HG03442 (cell line): ENCODE measurements at regions not wholly inside any gene's neighbourhood (a gene's known extent, or its start where the extent isn't known, plus 50 kb on each side); places are given as distances from the start of the nearest gene placed in this dataset.
"Not testable (repeated sequence)": the region's sequence is repeated elsewhere in the genome, so short reads cannot be mapped to it uniquely, and the experiment has no call there.

Source experiments
- ATAC-seq: cut with Tn5 transposase; IDR thresholded peaks from one replicate; pipeline ENCODE4 v1.9.1; 2021; ENCODE audit warnings: mild to moderate bottlenecking, moderate library complexity; ENCODE audit not compliant: unreplicated experiment

GRCh38 chr2:35463805-35464596, 891.6 kb upstream of the CRIM1 start:
- no peak for ATAC-seq

GRCh38 chr2:35462226-35462998, 893.2 kb upstream of the CRIM1 start:
- ATAC-seq, result no peak

- no peak for ATAC-seq
These were observed 894.2 kb upstream of the CRIM1 start for GRCh38 chr2:35461406-35461805.

- ATAC-seq, result no peak
These were observed 900.5 kb upstream of the CRIM1 start for GRCh38 chr2:35454966-35455638.

- no peak for ATAC-seq
These were observed 907.8 kb upstream of the CRIM1 start for GRCh38 chr2:35447821-35448220.

GRCh38 chr2:35447215-35447614, 908.4 kb upstream of the CRIM1 start:
- ATAC-seq, result no peak

- ATAC-seq, result no peak
These were observed 912.5 kb upstream of the CRIM1 start for GRCh38 chr2:35443087-35443486.

GRCh38 chr2:35441575-35441974, 914.0 kb upstream of the CRIM1 start:
- ATAC-seq, result not testable (repeated sequence)

- not testable (repeated sequence) for ATAC-seq
These were observed 915.3 kb upstream of the CRIM1 start for GRCh38 chr2:35440308-35440707.

GRCh38 chr2:35436893-35437292, 918.7 kb upstream of the CRIM1 start:
- not testable (repeated sequence) for ATAC-seq

GRCh38 chr2:35428548-35428947, 927.0 kb upstream of the CRIM1 start:
- peak; percentile 76 for ATAC-seq

GRCh38 chr2:35421485-35421884, 934.1 kb upstream of the CRIM1 start:
- ATAC-seq, result no peak

- ATAC-seq, result no peak
These were observed 938.3 kb upstream of the CRIM1 start for GRCh38 chr2:35417293-35417692.

- ATAC-seq, result no peak
These were observed 939.0 kb upstream of the CRIM1 start for GRCh38 chr2:35416391-35417140.

- ATAC-seq, result no peak
These were observed 939.6 kb upstream of the CRIM1 start for GRCh38 chr2:35415942-35416341.

GRCh38 chr2:35415282-35415681, 940.3 kb upstream of the CRIM1 start:
- no peak for ATAC-seq

GRCh38 chr2:35410431-35411061, 945.0 kb upstream of the CRIM1 start:
- ATAC-seq, result peak; percentile 81

- no peak for ATAC-seq
These were observed 945.8 kb upstream of the CRIM1 start for GRCh38 chr2:35409762-35410161.

- ATAC-seq, result no peak
These were observed 947.3 kb upstream of the CRIM1 start for GRCh38 chr2:35408320-35408719.

GRCh38 chr2:35391736-35392442, 963.7 kb upstream of the CRIM1 start:
- ATAC-seq, result no peak
